Trophoblast cell (in vitro differentiated cells and primary cell): ENCODE measurements at regions not wholly inside any gene's neighbourhood (a gene's known extent, or its start where the extent isn't known, plus 50 kb on each side); places are given as distances from the start of the nearest gene placed in this dataset.
A peak's percentile ranks its signal among the peaks of the same experiment; 100 is the strongest.

Experiments
- DNase-seq, 2 donors: peaks; one replicate each; pipeline ENCODE4 v3.0.0-alpha.2; 2016
- H2AFZ ChIP-seq: 2 replicates; pipeline ENCODE4 v1.6.1; 2013; ENCODE audit warnings: low read length, moderate library complexity, mild to moderate bottlenecking; ENCODE audit not compliant: insufficient read depth, poor library complexity
- H2AK5ac ChIP-seq: 2 replicates; pipeline ENCODE4 v1.6.1; 2013; ENCODE audit warnings: mild to moderate bottlenecking, low read length
- H2BK120ac ChIP-seq: 2 replicates; pipeline ENCODE4 v1.6.1; 2013; ENCODE audit warnings: low read length, mild to moderate bottlenecking, moderate library complexity; ENCODE audit not compliant: insufficient read depth, poor library complexity
- H2BK12ac ChIP-seq: 2 replicates; pipeline ENCODE4 v1.6.1; 2013; ENCODE audit warnings: mild to moderate bottlenecking, low read length, moderate library complexity
- H2BK5ac ChIP-seq: 2 replicates; pipeline ENCODE4 v1.6.1; 2013; ENCODE audit warnings: low read length, low read depth, moderate library complexity, mild to moderate bottlenecking; ENCODE audit not compliant: poor library complexity
- H3K14ac ChIP-seq: 2 replicates; pipeline ENCODE4 v1.6.1; 2013; ENCODE audit warnings: mild to moderate bottlenecking, low read length
- H3K18ac ChIP-seq: 2 replicates; pipeline ENCODE4 v1.6.1; 2013; ENCODE audit warnings: mild to moderate bottlenecking, low read length
- H3K23ac ChIP-seq: 2 replicates; pipeline ENCODE4 v1.6.1; 2013; ENCODE audit warnings: low read length
- H3K27ac ChIP-seq: 2 replicates; pipeline ENCODE4 v1.5.1; 2013; ENCODE audit warnings: low read depth, mild to moderate bottlenecking, inconsistent platforms, low read length, moderate library complexity
- H3K27me3 ChIP-seq: 2 replicates; pipeline ENCODE4 v1.6.1; 2013; ENCODE audit warnings: inconsistent platforms, mild to moderate bottlenecking, low read length, moderate library complexity; ENCODE audit not compliant: insufficient read depth
- H3K36me3 ChIP-seq, 2 experiments: 1 replicate in 1 of 2; 2 replicates in 1 of 2; pipeline ENCODE4 v1.6.1; 2013; ENCODE audit warnings: low read length in 2 of 2, mild to moderate bottlenecking in 2 of 2, moderate library complexity in 1 of 2; ENCODE audit not compliant: insufficient read depth in 2 of 2, control insufficient read depth in 1 of 2
- H3K4ac ChIP-seq: 2 replicates; pipeline ENCODE4 v1.6.1; 2013; ENCODE audit warnings: low read depth, mild to moderate bottlenecking, low read length, moderate library complexity
- H3K4me1 ChIP-seq, 2 experiments: 1 replicate in 1 of 2; 2 replicates in 1 of 2; pipeline ENCODE4 v1.6.1; 2013; ENCODE audit warnings: low read length in 2 of 2, mild to moderate bottlenecking in 2 of 2, moderate library complexity in 1 of 2; ENCODE audit not compliant: insufficient read depth in 2 of 2, control insufficient read depth in 1 of 2
- H3K4me2 ChIP-seq: 2 replicates; pipeline ENCODE4 v1.6.1; 2013; ENCODE audit warnings: inconsistent platforms, mild to moderate bottlenecking, low read length, moderate library complexity
- H3K4me3 ChIP-seq: 2 replicates; pipeline ENCODE4 v1.5.1; 2013; ENCODE audit warnings: mild to moderate bottlenecking, low read depth, low read length, inconsistent platforms
- H3K79me1 ChIP-seq: one replicate; pipeline ENCODE4 v1.6.1; 2013; ENCODE audit warnings: low read length
- H3K79me2 ChIP-seq: 2 replicates; pipeline ENCODE4 v1.6.1; 2013; ENCODE audit warnings: low read length, mild to moderate bottlenecking; ENCODE audit not compliant: control insufficient read depth, insufficient read depth, poor library complexity
- H3K9ac ChIP-seq: 2 replicates; pipeline ENCODE4 v1.6.1; 2013; ENCODE audit warnings: mild to moderate bottlenecking, low read length
- H3K9me3 ChIP-seq: 2 replicates; pipeline ENCODE4 v1.6.1; 2013; ENCODE audit warnings: low read depth, mild to moderate bottlenecking, control low read depth, inconsistent platforms, low read length; ENCODE audit not compliant: insufficient read depth
- H4K12ac ChIP-seq: 2 replicates; pipeline ENCODE4 v1.6.1; 2013; ENCODE audit warnings: low read depth, mild to moderate bottlenecking, low read length, moderate library complexity
- H4K8ac ChIP-seq: 2 replicates; pipeline ENCODE4 v1.6.1; 2013; ENCODE audit warnings: low read depth, mild to moderate bottlenecking, low read length, moderate library complexity
- H4K91ac ChIP-seq: one replicate; pipeline ENCODE4 v1.6.1; 2013; ENCODE audit warnings: low read depth, mild to moderate bottlenecking, low read length, moderate library complexity
- WGBS: extraction: QIAGEN DNeasy Blood & Tissue Kit; methylation state at CpG from one replicate; pipeline ENCODE4 v1.1.7; 2013; ENCODE audit warnings: missing lambda C conversion rate; ENCODE audit not compliant: insufficient read length, insufficient coverage; ENCODE audit errors: extremely low coverage; 5-methylcytosine and 5-hydroxymethylcytosine counted together

- H3K4me3 ChIP-seq, result no peak overlapping the region
- DNase-seq, result no peak
- H3K27me3 ChIP-seq, result no peaks in the 10 kb centered on the region
- H3K4me2 ChIP-seq, result no peak overlapping the region
- H4K91ac ChIP-seq, result no peak overlapping the region
- no peak overlapping the region for H3K27ac ChIP-seq
- no peaks in the 10 kb centered on the region for H3K4me1 ChIP-seq
- WGBS, result no CpG with 5 or more reads among the region's 17 CpGs
- H3K79me2 ChIP-seq, result no peaks in the 10 kb centered on the region
- no peak overlapping the region for H2BK5ac ChIP-seq
- no peaks in the 10 kb centered on the region for H3K79me1 ChIP-seq
- no peak overlapping the region for H4K8ac ChIP-seq
- H3K23ac ChIP-seq, result no peak overlapping the region
- H3K36me3 ChIP-seq, result no peaks in the 10 kb centered on the region
- no peaks in the 10 kb centered on the region for H3K9me3 ChIP-seq
- H2BK12ac ChIP-seq, result no peak overlapping the region
- H3K18ac ChIP-seq, result no peak overlapping the region
- no peak overlapping the region for H2AFZ ChIP-seq
- no peak overlapping the region for H4K12ac ChIP-seq
- H3K4ac ChIP-seq, result no peak overlapping the region
- no peak overlapping the region for H2BK120ac ChIP-seq
- H3K9ac ChIP-seq, result no peak overlapping the region
- H2AK5ac ChIP-seq, result no peak overlapping the region
- no peak overlapping the region for H3K14ac ChIP-seq
These were observed 317.3 kb upstream of the PDE4D start for GRCh38 chr5:60210810-60211209.

GRCh38 chr5:60209146-60209840 lies 315.8 kb upstream of the PDE4D start:
- H3K9me3 ChIP-seq, result no peaks in the 10 kb centered on the region
- H3K14ac ChIP-seq, result no peak overlapping the region
- H3K79me1 ChIP-seq, result no peaks in the 10 kb centered on the region
- H4K91ac ChIP-seq, result no peak overlapping the region
- DNase-seq, result no peak
- no peak overlapping the region for H3K27ac ChIP-seq
- H3K4me3 ChIP-seq, result no peak overlapping the region
- H2BK120ac ChIP-seq, result no peak overlapping the region
- H3K79me2 ChIP-seq, result no peaks in the 10 kb centered on the region
- no peak overlapping the region for H2BK5ac ChIP-seq
- no peak overlapping the region for H2BK12ac ChIP-seq
- H4K12ac ChIP-seq, result no peak overlapping the region
- H2AFZ ChIP-seq, result no peak overlapping the region
- H3K23ac ChIP-seq, result no peak overlapping the region
- no CpG with 5 or more reads among the region's 5 CpGs for WGBS
- no peak overlapping the region for H2AK5ac ChIP-seq
- no peak overlapping the region for H3K4me2 ChIP-seq
- H3K4ac ChIP-seq, result no peak overlapping the region
- no peak overlapping the region for H4K8ac ChIP-seq
- no peaks in the 10 kb centered on the region for H3K36me3 ChIP-seq
- no peaks in the 10 kb centered on the region for H3K4me1 ChIP-seq
- no peak overlapping the region for H3K18ac ChIP-seq
- no peaks in the 10 kb centered on the region for H3K27me3 ChIP-seq
- no peak overlapping the region for H3K9ac ChIP-seq

GRCh38 chr5:60208716-60209115 lies 315.2 kb upstream of the PDE4D start:
- no peak overlapping the region for H3K14ac ChIP-seq
- no peak overlapping the region for H2BK5ac ChIP-seq
- no peak overlapping the region for H3K18ac ChIP-seq
- no peak overlapping the region for H3K4me2 ChIP-seq
- no peak overlapping the region for H3K23ac ChIP-seq
- no peak overlapping the region for H4K8ac ChIP-seq
- H2AK5ac ChIP-seq, result no peak overlapping the region
- H3K79me1 ChIP-seq, result no peaks in the 10 kb centered on the region
- no peaks in the 10 kb centered on the region for H3K27me3 ChIP-seq
- H4K12ac ChIP-seq, result no peak overlapping the region
- no peak overlapping the region for H2BK12ac ChIP-seq
- no peaks in the 10 kb centered on the region for H3K36me3 ChIP-seq
- no peak overlapping the region for H2BK120ac ChIP-seq
- H3K4ac ChIP-seq, result no peak overlapping the region
- no peaks in the 10 kb centered on the region for H3K4me1 ChIP-seq
- no peaks in the 10 kb centered on the region for H3K9me3 ChIP-seq
- no peak overlapping the region for H2AFZ ChIP-seq
- H3K4me3 ChIP-seq, result no peak overlapping the region
- no peak for DNase-seq
- no CpG with 5 or more reads among the region's 3 CpGs for WGBS
- no peak overlapping the region for H4K91ac ChIP-seq
- H3K79me2 ChIP-seq, result no peaks in the 10 kb centered on the region
- H3K27ac ChIP-seq, result no peak overlapping the region
- no peak overlapping the region for H3K9ac ChIP-seq

GRCh38 chr5:60207040-60207439 lies 313.5 kb upstream of the PDE4D start:
- Histone ChIP-seq H2BK12ac (no peak overlapping the region), H3K27ac (no peak overlapping the region), H3K14ac (no peak overlapping the region), H2BK5ac (no peak overlapping the region), H4K12ac (no peak overlapping the region), H3K23ac (no peak overlapping the region), H3K9ac (no peak overlapping the region), H4K8ac (no peak overlapping the region), H3K36me3 (no peaks in the 10 kb centered on the region), H3K79me2 (no peaks in the 10 kb centered on the region), H3K4me1 (no peaks in the 10 kb centered on the region), H3K18ac (no peak overlapping the region), H3K4me3 (no peak overlapping the region), H3K27me3 (no peaks in the 10 kb centered on the region), H2BK120ac (no peak overlapping the region), H3K4me2 (no peak overlapping the region), H3K4ac (no peak overlapping the region), H3K79me1 (no peaks in the 10 kb centered on the region), H2AK5ac (no peak overlapping the region), H3K9me3 (no peaks in the 10 kb centered on the region), H4K91ac (no peak overlapping the region), H2AFZ (no peak overlapping the region)
- WGBS, result no CpG with 5 or more reads among the region's 3 CpGs
- peak in 1 of 2 donors; percentile 6 for DNase-seq
